Endometrium (tissue), 2 donors: ENCODE measurements at regions not wholly inside any gene's neighbourhood (a gene's known extent, or its start where the extent isn't known, plus 50 kb on each side); places are given as distances from the start of the nearest gene placed in this dataset.
"Not testable (repeated sequence)": the region's sequence is repeated elsewhere in the genome, so short reads cannot be mapped to it uniquely, and the experiment has no call there.

Experiments
- FAIRE-seq: peaks from 2 replicates; lab custom pipeline; 2012; peaks lifted over from hg19 to GRCh38; lab: Jason Lieb, UNC
- donor health status: control.
- donor health status: control.

DNA sequence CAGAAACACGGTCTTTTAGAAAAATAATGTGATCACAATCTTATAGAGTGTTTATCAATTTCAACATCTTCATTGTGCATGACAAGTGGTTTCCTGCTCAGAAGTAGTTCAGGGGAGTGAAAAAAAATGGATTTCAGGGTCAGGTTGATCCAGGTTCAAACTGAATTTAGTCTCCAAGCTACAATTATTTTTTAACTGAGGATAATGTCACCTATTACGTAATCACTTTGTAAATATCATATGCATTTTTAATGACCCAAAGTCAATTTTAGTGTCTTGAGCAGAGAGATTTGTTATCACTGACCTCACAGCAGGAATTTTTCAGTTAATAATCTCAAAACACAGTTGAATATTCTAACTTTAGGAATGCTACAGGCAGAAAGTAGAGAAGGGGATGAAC is 627.2 kb upstream of the LUZP2 start:
- no peak for FAIRE-seq

DNA sequence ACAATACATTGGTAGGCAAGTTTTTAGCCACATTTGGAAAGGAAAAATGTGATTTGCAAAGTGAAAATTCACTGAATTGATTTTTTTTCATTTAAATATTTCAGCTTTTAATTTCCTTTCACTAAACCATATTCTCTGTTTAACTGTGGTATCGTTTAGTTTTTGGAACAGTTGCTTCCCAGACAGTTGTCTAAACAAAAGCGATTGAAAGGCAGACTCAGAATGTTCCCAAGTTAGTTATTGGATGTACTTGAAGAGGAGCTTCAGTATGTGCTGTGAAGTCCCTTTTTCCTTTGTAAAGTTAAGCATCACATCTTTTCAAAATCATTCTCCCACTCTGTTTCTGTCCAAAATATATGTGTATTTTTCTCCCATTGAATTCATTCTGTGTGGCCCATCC is 623.4 kb upstream of the LUZP2 start:
- FAIRE-seq = no peak

DNA sequence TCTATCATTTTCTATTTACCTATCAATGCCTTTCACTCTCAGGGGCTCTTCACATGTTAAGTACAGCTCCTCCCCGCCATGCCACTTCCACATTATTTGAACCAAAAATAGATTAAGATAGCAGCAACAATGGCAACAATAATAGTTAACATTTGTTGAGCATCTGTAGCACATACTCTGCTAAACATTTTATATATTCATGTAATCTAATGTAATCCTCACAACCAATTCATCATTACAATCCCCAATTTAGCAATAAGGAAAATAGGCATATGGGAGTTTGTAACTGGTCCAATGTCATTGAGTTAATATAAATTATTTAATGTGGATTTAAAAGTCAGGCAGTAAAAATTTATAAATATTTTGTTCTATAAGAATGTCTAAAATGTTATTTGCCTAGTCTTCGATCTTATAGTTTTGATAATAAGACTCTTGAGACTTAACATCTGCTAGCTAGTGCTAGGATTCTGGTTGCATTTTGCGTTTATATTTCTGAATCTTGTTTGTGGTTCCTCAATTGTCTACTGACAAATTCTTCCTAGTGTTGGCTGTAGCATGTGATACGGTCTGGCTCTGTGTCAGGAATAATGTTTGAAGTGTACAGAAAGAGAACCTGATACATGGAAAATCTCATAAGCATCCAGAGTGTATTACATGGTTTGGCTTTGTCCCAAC is 621.5 kb upstream of the LUZP2 start:
- FAIRE-seq = no peak

DNA sequence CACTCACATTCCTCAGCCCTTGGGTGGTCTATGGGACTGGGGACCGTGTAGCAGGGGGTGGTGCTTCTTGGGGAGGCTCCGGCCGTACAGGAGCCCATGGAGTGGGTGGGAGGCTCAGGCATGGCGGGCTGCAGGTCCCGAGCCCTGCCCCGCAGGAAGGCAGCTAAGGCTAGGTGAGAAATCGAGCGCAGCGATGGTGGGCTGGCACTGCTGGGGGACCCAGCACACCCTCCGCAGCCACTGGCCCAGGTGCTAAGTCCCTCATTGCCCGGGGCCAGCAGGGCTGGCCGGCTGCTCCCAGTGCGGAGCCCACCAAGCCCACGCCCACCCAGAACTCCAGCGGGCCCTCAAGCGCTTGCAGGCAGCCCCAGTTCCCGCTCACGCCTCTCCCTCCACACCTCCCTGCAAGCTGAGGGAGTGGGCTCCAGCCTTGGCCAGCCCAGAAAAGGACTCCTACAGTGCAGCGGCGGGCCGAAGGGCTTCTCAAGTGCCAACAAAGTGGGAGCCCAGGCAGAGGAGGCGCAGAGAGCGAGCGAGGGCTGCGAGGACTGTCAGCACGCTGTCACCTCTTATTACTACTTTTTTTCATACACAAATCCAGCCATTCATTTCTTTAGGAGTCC is 613.3 kb upstream of the LUZP2 start:
- FAIRE-seq = not testable (repeated sequence)

DNA sequence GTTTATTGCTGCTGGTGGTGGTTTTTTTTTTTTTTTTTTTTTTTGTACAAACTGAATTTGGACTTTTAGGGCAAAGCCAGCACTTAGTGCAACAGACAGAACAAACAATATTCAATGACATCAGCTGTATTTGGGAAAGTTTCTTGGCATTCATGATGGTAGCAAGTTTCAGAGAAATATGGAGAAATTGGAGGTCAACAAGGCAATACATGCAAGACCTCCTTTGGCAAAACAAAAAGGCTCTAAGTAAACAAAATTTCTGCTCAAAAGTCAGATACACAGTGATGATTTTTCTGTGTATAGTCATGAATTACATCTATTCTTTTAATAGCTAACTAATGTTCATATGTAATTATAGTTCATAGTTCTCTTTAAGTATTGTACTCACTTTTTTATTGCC is 612.5 kb upstream of the LUZP2 start:
- no peak for FAIRE-seq

DNA sequence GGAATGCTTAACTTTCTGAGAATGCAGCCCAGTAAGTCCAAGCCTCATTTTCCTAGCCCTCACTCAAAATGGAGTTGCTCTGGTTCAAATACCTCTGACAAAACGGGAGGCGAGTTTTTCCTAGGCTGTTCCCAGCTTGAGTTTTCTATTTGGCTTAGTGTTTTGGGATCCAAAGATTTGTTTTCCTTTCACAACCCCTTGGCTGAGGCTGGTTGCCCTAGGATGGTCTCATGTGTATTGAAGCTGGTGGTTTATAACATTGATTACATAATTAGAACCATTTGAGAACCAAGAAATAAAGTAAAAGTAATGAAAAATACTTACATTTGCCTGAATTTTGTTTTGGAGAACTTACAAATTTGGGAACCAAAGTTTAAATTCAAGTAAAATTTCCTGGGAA is 611.1 kb upstream of the LUZP2 start:
- FAIRE-seq = no peak

DNA sequence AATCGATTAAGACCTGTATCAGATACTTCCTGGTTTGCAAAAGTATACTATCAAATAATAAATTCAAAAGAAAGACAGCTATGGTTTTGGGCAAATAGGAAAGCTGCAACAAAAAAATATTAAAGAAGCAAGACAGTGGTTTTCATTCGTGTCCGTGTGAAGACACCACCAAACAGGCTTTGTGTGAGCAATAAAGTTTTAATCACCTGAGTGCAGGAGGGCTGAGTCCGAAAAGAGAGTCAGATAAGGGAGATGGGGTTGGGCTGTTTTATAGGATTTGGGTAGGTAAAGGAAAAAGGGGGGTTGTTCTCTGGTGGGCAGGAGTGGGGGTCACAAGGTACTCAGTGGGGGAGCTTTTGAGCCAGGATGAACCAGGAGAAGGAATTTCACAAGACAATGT is 609.7 kb upstream of the LUZP2 start:
- FAIRE-seq = not testable (repeated sequence)

DNA sequence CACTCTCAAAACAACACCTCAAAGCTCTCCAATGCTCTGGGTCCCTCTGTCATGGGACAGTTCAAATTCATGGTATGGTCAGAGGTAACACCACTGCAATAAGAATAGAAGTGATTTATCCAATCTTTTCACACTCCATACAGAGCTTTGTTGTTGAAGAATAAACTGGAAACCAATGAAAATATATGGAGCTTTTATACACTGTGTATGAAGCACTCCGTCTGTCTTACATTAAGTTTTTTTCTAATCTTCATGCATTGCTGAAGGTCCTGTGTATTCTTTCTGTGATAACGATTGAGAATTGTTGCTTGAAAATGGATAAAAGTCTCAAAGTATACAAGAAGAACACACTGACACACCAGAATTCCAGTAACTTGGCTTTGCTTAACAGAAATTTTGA is 603.7 kb upstream of the LUZP2 start:
- no peak for FAIRE-seq

DNA sequence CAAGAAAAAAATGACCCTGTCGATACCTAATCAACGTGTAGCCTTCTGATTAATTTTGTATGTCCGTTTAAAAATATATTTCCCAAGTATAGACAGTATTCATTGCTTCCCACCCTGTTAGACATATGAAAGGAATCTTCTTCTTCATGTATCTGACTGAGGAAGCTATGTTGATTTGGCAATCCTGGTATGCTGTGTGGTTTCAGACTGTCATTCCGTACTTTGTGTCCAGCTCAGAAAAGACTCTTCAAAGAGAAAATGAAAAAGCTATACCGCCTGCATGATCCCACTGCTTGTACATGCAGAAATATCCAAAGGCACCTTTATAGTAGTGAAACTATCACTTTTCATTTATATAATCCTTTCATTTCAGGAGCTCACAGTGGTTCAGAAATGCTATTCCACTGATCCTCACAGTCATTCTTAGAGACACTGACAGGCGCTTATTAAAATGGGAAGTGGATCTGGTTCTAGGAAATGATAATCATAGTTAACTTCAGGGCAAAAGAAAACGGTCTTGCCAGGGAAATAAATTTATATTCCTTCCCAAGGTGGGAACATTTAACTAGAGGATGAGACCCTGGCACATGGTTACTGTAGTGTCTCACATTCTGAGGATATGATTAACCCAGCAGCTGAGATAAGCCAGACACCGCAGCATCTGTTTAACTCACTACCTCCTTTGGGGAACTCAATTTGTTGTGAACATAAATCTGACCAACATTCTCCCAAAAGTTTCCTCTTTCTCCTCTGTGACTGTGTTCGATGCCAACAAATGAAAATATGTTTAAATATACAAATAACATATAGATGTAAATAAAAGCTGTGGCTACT is 599.2 kb upstream of the LUZP2 start:
- FAIRE-seq = no peak

DNA sequence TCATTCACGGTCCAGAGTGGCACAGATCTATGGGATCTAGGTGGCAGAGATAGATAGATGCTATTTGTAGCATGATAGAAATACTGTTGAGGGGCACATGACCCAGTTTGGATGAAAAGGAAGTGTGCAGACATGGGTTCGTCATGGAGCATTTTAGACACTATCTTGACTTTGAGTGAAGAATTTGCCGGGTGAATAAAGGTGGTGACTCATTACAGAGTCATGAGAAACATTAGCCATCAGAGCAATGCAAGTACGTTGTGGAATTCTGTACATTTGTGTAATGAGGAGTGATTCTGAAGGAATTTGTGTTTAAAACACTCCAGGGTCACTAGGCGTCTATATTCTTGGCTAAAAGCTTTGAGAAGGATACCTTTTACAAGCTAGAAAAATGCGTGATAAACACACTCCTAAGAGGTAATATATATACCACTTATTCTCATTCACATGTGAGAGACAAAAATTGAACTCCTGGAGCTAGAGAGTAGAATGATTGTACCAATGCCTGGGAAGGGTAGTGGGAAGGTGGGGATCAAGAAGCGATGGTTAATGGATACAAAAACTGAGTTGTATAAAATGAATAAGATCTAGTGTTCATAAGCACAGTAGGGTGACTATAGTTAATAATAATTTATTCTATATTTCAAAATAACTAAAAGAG is 593.7 kb upstream of the LUZP2 start:
- no peak for FAIRE-seq

DNA sequence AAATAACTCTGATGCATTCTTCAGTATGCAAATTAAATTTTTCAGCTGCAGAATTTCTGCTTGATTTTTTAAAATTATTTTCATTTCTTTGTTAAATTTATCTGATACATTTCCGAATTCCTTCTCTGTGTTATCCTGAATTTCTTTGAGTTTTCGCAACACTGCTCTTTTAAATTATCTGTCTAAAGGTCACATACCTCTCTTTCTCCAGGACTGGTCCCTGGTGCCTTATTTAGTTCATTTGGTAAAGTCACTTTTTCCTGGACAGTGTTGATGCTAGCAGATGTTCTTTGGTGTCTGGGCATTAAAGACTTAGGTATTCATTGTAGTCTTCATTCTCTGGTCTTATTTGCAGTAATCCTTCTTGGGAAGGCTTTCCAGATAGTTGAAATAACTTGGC is 577.4 kb upstream of the LUZP2 start:
- FAIRE-seq = no peak

DNA sequence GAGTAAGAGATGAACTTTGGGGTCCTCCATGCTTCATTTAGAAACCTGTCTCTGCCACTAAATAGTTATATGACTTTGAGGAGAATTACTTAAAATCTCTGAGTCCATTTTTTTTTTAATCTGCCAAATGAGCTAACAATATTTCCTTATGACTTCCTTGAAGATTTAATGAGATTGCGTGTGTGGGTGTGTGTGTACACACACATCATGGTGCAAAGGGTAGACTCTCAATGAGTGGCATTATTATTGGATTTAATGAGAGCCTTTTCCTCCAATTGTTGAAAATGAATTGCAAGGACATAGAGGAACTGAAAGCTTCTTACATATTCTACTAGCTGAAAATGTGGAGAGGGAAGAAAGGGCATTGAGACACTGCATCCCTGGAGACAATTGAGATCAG is 573.5 kb upstream of the LUZP2 start:
- no peak for FAIRE-seq

DNA sequence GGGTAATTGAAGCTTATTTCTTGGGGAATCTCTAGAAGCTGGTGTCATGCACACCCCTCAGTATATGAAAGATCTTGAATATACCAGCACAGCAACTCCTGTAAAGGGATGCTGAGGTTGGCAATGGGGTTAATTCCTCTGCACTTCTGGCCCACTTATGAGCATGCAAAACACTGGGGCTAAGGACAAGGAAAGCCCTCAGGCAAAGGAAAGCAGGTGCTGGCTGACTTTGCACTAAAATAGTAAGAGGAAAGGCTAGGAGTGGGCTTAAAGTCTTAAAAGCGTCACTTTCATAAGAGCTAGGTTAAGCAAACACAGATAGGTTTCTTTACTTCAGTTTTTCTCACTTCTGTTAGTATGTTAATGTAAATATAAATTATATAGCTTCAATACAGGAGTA is 572.6 kb upstream of the LUZP2 start:
- FAIRE-seq = no peak

DNA sequence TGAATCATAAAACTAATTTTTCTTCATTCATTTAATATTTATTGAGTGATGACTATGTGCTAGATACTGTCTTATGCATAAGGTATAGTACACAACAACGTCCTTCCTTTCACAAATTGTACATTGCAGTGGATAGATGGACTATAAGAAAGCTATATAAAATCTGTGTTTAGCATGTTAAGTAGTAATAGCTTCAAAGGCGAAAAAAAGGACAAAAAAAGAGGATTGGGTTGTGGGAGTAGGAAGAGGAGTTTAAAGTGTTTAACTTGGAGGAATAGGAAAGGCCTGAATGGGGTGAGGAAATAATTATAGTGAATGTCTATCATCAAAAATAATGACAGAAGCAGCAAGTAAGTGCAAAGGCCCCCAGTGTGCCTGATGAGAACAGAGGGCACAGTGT is 565.4 kb upstream of the LUZP2 start:
- no peak for FAIRE-seq

DNA sequence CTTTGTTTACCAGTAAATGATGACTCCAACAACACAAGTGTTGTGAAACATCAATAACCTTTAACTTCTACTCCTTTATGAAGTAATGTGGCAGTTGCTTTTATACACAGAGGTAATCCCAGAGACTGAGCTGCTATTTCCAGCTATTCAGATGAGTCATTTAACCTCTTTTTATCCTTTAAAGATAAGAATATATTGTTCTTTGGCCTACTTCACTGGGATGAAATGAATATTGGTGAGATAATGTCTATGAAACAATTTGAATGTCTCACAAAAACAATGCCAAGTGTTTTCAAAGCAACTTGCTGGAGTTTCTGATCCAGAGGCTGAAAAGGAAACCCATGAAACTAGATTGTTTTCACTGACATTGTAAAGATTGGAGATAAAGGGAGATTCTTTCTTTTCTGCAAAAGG is 564.4 kb upstream of the LUZP2 start:
- FAIRE-seq = no peak

DNA sequence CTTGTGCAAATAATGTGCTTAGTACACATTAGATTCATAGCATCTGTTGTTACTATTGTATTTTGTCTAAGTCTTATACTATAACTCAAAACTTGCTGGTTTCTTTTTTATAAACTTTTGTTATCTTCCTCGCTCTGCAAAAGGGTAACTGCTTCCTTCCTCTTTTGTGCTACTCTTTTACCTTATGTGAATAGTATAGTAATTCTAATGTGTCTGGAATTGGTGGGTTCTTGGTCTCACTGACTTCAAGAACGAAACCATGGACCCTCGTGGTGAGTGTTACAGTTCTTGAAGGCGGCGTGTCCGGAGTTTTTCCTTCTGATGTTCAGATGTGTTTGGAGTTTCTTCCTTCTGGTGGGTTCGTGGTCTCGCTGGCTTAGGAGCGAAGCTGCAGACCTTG is 563.1 kb upstream of the LUZP2 start:
- no peak for FAIRE-seq

DNA sequence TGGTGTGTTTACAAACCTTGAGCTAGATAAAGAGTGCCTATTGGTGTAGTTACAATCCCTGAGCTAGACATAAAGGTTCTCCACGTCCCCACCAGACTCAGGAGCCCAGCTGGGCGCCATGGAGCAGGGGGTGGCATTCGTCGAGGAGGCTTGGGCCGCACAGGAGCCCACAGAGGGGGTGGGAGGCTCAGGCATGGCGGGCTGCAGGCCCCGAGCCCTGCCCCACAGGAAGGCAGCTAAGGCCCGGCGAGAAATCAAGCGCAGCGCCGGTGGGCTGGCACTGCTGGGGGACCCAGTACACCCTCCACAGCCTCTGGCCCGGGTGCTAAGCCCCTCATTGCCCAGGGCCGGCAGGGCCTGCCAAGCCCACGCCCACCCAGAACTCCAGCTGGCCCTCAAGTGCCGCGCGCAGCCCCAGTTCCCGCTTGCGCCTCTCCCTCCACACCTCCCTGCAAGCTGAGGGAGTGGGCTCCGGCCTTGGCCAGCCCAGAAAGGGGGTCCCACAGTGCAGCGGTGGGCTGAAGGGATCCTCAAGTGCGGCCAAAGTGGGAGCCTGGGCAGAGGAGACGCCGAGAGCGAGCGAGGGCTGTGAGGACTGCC is 562.1 kb upstream of the LUZP2 start:
- FAIRE-seq = not testable (repeated sequence)

DNA sequence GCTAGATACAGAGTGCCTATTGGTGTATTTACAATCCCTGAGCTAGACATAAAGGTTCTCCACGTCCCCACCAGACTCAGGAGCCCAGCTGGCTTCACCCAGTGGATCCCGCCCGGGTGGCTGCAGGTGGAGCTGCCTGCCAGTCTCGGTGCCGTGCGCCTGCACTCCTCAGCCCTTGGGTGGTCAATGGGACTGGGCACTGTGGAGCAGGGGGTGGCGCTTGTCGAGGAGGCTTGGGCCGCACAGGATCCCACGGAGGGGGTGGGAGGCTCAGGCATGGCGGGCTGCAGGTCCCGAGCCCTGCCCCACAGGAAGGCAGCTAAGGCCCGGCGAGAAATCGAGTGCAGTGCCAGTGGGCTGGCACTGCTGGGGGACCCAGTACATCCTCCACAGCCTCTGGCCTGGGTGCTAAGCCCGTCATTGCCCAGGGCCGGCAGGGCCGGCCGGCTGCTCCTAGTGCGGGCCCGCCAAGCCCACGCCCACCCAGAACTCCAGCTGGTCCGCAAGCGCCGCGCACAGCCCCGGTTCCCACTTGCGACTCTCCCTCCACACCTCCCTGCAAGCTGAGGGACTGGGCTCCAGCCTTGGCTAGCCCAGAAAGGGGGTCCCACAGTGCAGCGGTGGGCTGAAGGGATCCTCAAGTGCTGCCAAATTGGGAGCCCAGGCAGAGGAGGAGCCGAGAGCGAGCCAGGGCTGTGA is 554.6 kb upstream of the LUZP2 start:
- not testable (repeated sequence) for FAIRE-seq

DNA sequence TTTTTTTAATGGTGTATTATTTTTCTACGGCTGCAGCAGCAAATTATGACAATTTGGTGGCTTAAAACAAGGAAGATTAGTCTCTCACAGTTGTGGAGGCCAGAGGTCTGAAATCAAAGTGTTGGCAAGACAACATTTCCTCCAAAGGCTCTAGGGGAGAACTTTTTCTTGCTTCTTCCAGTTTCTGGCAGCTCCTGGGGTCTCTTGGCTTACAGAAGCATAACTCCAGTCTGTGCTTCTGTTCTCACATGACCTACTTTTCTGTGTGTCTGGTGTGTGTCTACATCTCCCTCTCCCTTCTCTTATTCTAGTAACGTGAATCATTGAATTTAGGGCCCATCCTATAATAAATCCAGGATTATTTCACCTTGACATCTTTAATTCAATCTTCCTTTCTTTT is 551.9 kb upstream of the LUZP2 start:
- FAIRE-seq = no peak

DNA sequence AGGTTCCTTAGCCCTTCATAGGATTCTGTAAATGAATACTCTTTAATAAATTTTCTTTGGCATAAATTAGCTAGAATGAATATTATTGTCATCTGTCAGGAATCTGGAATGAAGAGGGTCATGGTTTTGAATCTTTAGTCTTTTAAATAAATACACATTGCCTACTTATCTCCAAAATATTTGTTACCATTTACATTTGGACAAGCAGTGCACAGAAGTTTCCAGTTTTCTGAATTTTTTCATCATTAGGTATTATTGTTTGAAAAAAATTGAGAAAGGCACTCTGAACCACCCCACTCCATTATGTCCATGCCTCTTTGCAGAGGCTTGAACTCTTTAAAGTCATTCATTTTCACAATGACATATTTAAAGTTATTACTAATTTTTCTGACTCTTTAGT is 549.0 kb upstream of the LUZP2 start:
- no peak for FAIRE-seq

DNA sequence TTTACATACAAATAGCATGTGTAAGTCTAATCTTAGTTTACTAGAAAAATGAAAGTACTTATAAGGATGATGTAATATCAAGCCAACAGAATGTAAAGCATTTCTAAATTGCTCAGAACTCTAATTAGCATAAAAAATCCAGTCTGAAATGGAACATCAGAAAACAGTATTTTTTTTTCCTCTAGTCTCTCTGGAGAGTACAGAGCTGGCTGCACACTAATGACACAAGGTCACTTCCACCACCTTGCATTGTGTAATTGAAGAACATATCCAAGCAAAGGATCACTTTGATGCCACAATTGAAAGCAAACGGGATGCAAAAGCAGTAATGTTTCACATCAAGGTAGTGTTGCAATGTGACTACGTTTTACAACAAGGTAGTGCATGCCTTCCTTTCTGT is 548.0 kb upstream of the LUZP2 start:
- FAIRE-seq = no peak
